NCI-H1417 treated with DMSO at 0.1 percent for 48 hours (cell line): ENCODE measurements at regions not wholly inside any gene's neighbourhood (a gene's known extent, or its start where the extent isn't known, plus 50 kb on each side); places are given as distances from the start of the nearest gene placed in this dataset.
"Not testable (repeated sequence)": the region's sequence is repeated elsewhere in the genome, so short reads cannot be mapped to it uniquely, and the experiment has no call there.

Source experiments
- DNase-seq: peaks from one replicate; lab custom pipeline; 2025; lab: John Stamatoyannopoulos, UW

GRCh38 chr1:213585402-213585801 is 402.4 kb upstream of the PROX1 start:
- DNase-seq, result no peak

GRCh38 chr1:213585959-213586586 is 401.7 kb upstream of the PROX1 start:
- DNase-seq, result no peak

GRCh38 chr1:213586587-213586972 is 401.2 kb upstream of the PROX1 start:
- no peak for DNase-seq

GRCh38 chr1:213596729-213597128 is 391.0 kb upstream of the PROX1 start:
- no peak for DNase-seq

GRCh38 chr1:213598263-213598662 is 389.5 kb upstream of the PROX1 start:
- DNase-seq, result no peak

DNA sequence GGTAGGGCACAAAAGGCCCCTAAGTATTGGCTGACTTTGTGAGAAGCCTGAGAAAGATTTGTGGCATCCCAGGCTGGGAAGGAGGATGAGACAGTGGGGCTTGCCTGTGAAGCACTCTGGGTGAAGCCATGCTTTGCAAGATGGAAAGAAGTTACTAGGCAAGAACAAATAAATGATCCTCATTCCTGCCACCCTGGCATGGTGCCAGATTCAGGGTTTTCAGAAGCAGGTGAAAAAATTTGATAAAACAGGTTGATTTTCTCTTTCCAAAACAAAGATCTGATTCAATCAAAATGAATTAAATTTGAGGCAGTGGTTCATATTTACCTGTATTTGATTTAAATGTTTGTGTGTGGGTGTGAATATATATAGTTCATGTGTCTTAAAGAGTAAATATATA is 386.9 kb upstream of the PROX1 start:
- no peak for DNase-seq

- DNase-seq, result not testable (repeated sequence)
These were observed 386.1 kb upstream of the PROX1 start for GRCh38 chr1:213601705-213602104.

DNA sequence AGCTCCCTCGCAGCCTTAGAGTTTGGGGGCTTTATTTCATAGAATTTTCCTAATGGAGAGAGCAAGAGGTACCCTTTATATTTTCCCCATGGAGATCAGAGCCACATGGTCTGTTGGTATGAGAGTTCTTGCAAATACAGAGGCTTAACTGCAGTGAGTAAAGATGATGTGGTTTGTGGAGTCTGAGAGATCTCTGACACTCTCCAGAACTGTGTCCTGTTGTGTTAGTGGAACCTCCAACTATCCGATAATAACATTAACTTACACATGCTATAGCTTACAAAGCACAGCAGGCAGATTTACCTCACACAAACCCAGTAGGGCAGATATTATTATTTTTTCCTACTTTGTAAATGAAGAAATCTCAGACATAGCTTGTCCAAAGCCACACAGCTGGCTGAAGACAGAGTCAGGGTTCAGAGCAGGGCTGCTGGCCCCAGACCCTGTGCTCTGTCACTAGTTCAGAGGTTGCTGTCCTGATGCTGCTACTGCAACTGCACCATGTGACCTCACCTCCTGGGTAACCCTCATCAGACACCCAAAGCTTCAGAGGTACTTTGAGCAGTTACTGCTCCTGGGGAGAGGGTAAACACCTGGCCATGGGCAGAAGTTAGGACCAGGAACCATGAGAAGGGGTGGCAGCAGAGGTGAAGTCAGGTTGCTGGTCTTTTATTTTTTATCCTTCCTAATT is 384.8 kb upstream of the PROX1 start:
- no peak for DNase-seq

DNA sequence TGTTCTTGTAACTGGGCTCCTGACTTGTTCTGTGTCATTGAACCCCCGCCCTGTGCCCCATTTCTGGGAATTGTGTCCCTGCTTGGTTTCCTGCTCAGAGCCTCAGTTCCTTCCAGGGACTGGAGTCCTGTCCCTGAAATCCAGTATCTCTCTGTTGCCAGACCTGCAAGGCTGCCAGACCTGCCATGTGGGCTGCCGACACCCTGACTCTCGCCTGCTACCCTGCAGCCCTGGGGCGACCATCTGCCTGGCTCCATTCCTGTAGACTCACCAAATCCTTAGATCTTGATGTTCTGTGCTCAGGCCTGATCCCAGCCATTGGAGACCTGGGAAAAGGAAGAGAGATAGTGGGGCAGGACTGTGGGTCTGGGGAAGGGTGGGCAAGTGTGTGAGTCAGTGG is 383.3 kb upstream of the PROX1 start:
- no peak for DNase-seq

DNA sequence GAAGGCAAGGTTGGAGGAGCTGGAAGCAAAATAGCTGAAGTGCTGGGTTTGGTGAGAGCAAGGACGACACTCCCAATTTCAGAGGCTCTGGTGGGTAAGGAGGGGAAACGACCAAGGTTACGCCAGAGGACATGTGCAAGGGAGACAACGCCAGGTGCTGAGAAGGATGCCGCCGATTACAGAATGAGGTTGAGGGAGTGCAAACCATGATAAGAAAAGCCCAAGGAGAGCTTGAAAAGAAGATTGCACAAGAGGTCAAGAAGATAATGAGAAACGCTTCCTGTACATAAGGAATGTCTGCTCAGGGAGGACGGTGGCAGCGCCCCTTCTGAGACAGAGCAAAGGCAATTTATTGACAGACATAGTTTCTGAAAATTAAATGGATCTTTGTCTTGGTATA is 382.0 kb upstream of the PROX1 start:
- DNase-seq, result no peak

- no peak for DNase-seq
These were observed 381.4 kb upstream of the PROX1 start for GRCh38 chr1:213606252-213606820.

- DNase-seq, result no peak
These were observed 374.2 kb upstream of the PROX1 start for GRCh38 chr1:213613549-213613948.

DNA sequence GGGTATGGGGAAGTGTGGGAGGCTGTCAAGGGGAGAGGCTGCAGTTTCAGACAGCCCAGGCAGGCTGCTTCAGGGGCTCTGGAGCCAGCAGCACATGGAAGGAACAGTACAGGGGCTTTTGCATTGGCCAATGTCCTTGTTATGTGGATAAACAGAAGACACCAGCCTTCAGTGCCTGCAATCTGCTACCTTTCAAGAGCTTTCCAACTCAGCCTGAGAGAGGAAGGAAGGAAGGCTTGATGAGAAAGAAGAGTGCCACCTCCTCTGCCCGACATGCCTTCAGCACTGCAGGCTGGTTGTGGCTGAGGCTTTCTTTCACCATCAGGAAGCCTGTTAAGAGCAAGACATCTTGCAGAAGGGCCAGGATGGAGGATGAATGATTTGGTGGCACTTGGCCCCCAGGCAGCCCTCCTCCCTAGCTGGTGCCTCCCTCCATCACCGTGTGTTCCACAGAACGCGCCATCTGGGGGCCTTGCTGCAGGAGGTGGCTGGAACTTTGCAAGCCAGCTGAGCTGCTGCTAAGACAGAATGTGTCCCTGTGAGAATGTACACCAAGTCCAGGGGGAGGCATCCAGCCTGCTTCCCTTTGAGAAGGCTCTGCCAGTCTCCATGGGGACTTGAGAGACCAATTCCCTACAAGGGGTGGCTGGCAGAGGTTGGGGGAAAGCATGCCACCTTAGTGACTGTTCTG is 372.4 kb upstream of the PROX1 start:
- DNase-seq, result no peak

- DNase-seq, result no peak
These were observed 370.6 kb upstream of the PROX1 start for GRCh38 chr1:213617133-213617532.

GRCh38 chr1:213618094-213618493 is 369.7 kb upstream of the PROX1 start:
- no peak for DNase-seq

DNA sequence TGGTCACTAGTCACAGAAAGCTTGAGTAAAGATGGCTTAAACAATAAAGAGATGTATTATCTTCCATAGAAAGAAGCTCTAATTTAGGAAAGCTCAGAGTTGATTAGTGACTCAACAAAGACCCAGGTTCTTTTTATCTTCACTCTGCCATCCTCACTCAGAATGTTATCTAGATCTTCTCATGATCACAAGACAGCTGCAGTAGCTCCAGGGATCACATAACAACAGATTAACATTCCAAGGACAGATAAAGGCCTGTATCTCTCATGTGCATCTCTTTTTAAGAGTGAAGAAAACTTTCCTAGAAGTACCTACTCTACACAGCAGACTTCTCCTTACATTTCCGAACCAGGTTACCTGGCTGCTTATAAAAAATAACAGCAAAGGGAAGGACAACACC is 368.7 kb upstream of the PROX1 start:
- no peak for DNase-seq

GRCh38 chr1:213621077-213621476 is 366.7 kb upstream of the PROX1 start:
- DNase-seq, result no peak

- DNase-seq, result no peak
These were observed 365.3 kb upstream of the PROX1 start for GRCh38 chr1:213622365-213623063.

- DNase-seq, result no peak
These were observed 364.6 kb upstream of the PROX1 start for GRCh38 chr1:213623064-213623581.

DNA sequence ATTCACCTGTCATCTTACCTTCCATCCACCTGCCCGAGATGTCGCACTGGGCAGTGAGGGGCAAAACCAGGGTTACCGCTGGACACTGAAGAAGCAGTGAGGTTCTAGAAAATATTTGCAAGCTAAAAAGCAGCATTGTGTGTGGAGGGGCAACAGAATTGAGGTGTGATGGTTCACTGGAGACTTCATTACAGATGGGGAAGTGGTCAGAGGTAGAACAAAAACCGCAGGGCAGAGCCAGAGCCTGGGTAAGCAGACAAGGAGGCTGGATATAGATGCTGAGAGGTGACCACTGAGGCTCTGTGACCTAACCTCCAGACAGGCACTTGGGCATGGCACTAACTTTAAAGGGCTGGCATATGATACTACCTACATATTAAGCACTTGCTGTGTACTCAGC is 363.9 kb upstream of the PROX1 start:
- DNase-seq, result no peak

DNA sequence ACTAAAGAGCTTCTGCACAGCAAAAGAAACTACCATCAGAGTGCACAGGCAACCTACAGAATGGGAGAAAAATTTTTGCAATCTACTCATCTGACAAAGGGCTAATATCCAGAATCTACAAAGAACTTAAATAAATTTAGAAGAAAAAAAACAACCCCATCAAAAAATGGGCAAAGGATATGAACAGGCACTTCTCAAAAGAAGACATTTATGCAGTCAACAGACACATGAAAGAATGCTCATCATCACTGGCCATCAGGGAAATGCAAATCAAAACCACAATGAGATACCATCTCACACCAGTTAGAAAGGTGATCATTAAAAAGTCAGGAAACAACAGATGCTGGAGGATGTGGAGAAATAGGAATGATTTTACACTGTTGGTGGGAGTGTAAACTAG is 351.0 kb upstream of the PROX1 start:
- DNase-seq, result not testable (repeated sequence)

DNA sequence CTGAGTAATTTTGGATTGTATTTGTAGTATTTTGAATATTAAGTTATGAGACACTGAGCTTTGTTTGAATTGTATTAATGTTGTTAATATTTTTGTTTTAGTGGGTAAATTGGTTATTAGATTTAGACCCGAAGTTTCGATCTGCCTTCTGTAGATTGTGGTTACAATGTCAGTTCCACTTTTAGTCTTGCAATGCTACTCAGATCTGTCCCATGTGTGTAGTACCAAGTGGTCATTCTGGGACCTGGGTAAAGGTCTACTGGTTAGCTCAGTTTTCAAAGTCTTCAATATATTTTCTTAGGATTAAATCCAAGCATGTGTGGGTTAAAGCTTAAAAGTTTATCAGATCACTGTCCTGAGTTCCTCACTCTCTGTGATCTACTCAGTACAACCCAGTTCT is 346.5 kb upstream of the PROX1 start:
- no peak for DNase-seq
